CD4-positive, alpha-beta T cell (primary cell): ENCODE measurements at regions not wholly inside any gene's neighbourhood (a gene's known extent, or its start where the extent isn't known, plus 50 kb on each side); places are given as distances from the start of the nearest gene placed in this dataset.

ENCODE experiments used
- ATAC-seq: fragments of 200-7000 bp; cut with Tn5 transposase; one replicate; pipeline ENCODE4 v1.10.0; 2022; ENCODE audit warnings: mild to moderate bottlenecking; ENCODE audit not compliant: poor library complexity
- CTCF ChIA-PET: fragments of 350-600 bp; sonication (Branson Sonifier 250); formaldehyde crosslinking; loops from one replicate; lab custom pipeline; 2021; ENCODE audit warnings: antibody characterized with exemption, inconsistent platforms; lab: Charles Lee
- POLR2A ChIA-PET: fragments of 350-600 bp; sonication (Branson Sonifier 250); formaldehyde crosslinking; loops from one replicate; lab custom pipeline; 2021; ENCODE audit warnings: antibody characterized with exemption, inconsistent platforms; lab: Charles Lee
- DNase-seq, 14 experiments: peaks; one replicate each; pipeline ENCODE4 v3.0.0-alpha.2; 2013 to 2020; ENCODE audit warnings: mixed read lengths in 2 of 14
- H3K27ac ChIP-seq, 2 donors: one replicate each; pipeline versions ENCODE4 v1.5.1 to v1.7.0; 2013; ENCODE audit warnings: low read length in 2 of 2, low read depth in 1 of 2, mild to moderate bottlenecking in 1 of 2
- H3K27me3 ChIP-seq, 2 experiments: 1 replicate in 1 of 2; 2 replicates in 1 of 2; pipeline versions ENCODE4 v1.6.1 to v1.7.0; 2013; ENCODE audit warnings: low read length in 2 of 2, control low read depth in 1 of 2, mild to moderate bottlenecking in 1 of 2, moderate library complexity in 1 of 2; ENCODE audit not compliant: insufficient read depth in 2 of 2, control insufficient read depth in 1 of 2
- H3K36me3 ChIP-seq: one replicate; pipeline ENCODE4 v1.6.1; 2013; ENCODE audit warnings: low read length, control low read depth; ENCODE audit not compliant: insufficient read depth
- H3K4me1 ChIP-seq: one replicate; pipeline ENCODE4 v1.6.1; 2013; ENCODE audit warnings: low read length, control low read depth; ENCODE audit not compliant: insufficient read depth
- H3K4me3 ChIP-seq: one replicate; pipeline ENCODE4 v1.5.1; 2013; ENCODE audit warnings: mild to moderate bottlenecking, low read length, moderate library complexity
- H3K9me3 ChIP-seq, 2 experiments: 1 replicate in 1 of 2; 2 replicates in 1 of 2; pipeline versions ENCODE4 v1.6.1 to v1.7.0; 2013; ENCODE audit warnings: low read length in 2 of 2, mild to moderate bottlenecking in 2 of 2, control low read depth in 1 of 2, moderate library complexity in 1 of 2; ENCODE audit not compliant: control insufficient read depth in 1 of 2, insufficient read depth in 1 of 2
- H3K27ac Mint-ChIP-seq: one replicate; pipeline ENCODE4 v1.8.0; 2020; ENCODE audit warnings: mixed read lengths
- H3K27me3 Mint-ChIP-seq: one replicate; pipeline ENCODE4 v1.8.0; 2021; ENCODE audit warnings: mixed read lengths
- H3K36me3 Mint-ChIP-seq: one replicate; pipeline ENCODE4 v1.8.0; 2021; ENCODE audit warnings: low read depth, mixed read lengths
- H3K4me1 Mint-ChIP-seq: one replicate; pipeline ENCODE4 v1.8.0; 2021; ENCODE audit warnings: low read depth, mixed read lengths
- H3K4me3 Mint-ChIP-seq: one replicate; pipeline ENCODE4 v1.8.0; 2020; ENCODE audit warnings: mild to moderate bottlenecking, mixed read lengths
- H3K9me3 Mint-ChIP-seq: one replicate; pipeline ENCODE4 v1.8.0; 2020; ENCODE audit warnings: mixed read lengths
- CTCF ChIP-seq: fragments of 200-600 bp; IDR thresholded peaks from one replicate; pipeline ENCODE4 v1.8.0; 2022; ENCODE audit warnings: antibody characterized with exemption, mild to moderate bottlenecking
- intact Hi-C, 2 experiments: fragments of 100-400 bp; cut with DNase I in 1 of 2; cut with micrococcal nuclease in 1 of 2; formaldehyde crosslinking; loops; one replicate each; pipeline versions ENCODE4 v1.15.1 to v1.9.0; 2023 to 2025; cut with DNase I, micrococcal nuclease

GRCh38 chr10:78759456-78760120, 309.2 kb upstream of the ZMIZ1 start:
- intact Hi-C loops, result no loop called here

GRCh38 chr10:78760463-78761310, 308.1 kb upstream of the ZMIZ1 start:
- no peak overlapping the region for H3K27ac ChIP-seq
- H3K4me3 Mint-ChIP-seq, result no peak overlapping the region
- no peaks in the 10 kb centered on the region for H3K4me1 Mint-ChIP-seq
- no peak for DNase-seq
- no peaks in the 10 kb centered on the region for H3K9me3 ChIP-seq
- no peaks in the 10 kb centered on the region for H3K27me3 ChIP-seq
- POLR2A ChIA-PET, result no interaction called here
- no peaks in the 10 kb centered on the region for H3K36me3 Mint-ChIP-seq
- CTCF ChIA-PET, result no interaction called here
- H3K27ac Mint-ChIP-seq, result no peak overlapping the region
- intact Hi-C loops, result no loop called here
- no peaks in the 10 kb centered on the region for H3K9me3 Mint-ChIP-seq
- no peak overlapping the region for H3K4me3 ChIP-seq
- no peaks in the 10 kb centered on the region for H3K36me3 ChIP-seq
- no peaks in the 10 kb centered on the region for H3K27me3 Mint-ChIP-seq
- no peak for ATAC-seq
- no peaks in the 10 kb centered on the region for H3K4me1 ChIP-seq
- TF ChIP-seq CTCF, result no peak

More at GRCh38 chr10:78759456-78760120, 309.2 kb upstream of the ZMIZ1 start:
- ChIA-PET POLR2A (no interaction called here), CTCF (no interaction called here)
- Histone ChIP-seq H3K4me3 (no peak overlapping the region), H3K9me3 (no peaks in the 10 kb centered on the region), H3K27me3 (no peaks in the 10 kb centered on the region), H3K27ac (no peak overlapping the region), H3K4me1 (no peaks in the 10 kb centered on the region), H3K36me3 (no peaks in the 10 kb centered on the region)
- ATAC-seq, result no peak
- Mint-ChIP-seq H3K36me3 (no peaks in the 10 kb centered on the region), H3K27ac (no peak overlapping the region), H3K9me3 (no peaks in the 10 kb centered on the region), H3K4me1 (no peaks in the 10 kb centered on the region), H3K4me3 (no peak overlapping the region), H3K27me3 (no peaks in the 10 kb centered on the region)
- no peak for DNase-seq
- TF ChIP-seq CTCF, result no peak

GRCh38 chr10:78761311-78761781, 307.4 kb upstream of the ZMIZ1 start:
- TF ChIP-seq CTCF, result no peak
- Mint-ChIP-seq H3K9me3 (no peaks in the 10 kb centered on the region), H3K27me3 (no peaks in the 10 kb centered on the region), H3K36me3 (no peaks in the 10 kb centered on the region), H3K27ac (no peak overlapping the region), H3K4me1 (no peaks in the 10 kb centered on the region), H3K4me3 (no peak overlapping the region)
- Histone ChIP-seq H3K36me3 (no peaks in the 10 kb centered on the region), H3K27me3 (no peaks in the 10 kb centered on the region), H3K4me3 (no peak overlapping the region), H3K9me3 (no peaks in the 10 kb centered on the region), H3K4me1 (no peaks in the 10 kb centered on the region), H3K27ac (no peak overlapping the region)
- no peak for DNase-seq
- ATAC-seq, result no peak
- POLR2A ChIA-PET, result no interaction called here
- CTCF ChIA-PET, result no interaction called here
- intact Hi-C loops, result no loop called here
